GM19438 (cell line): ENCODE measurements at regions not wholly inside any gene's neighbourhood (a gene's known extent, or its start where the extent isn't known, plus 50 kb on each side); places are given as distances from the start of the nearest gene placed in this dataset.

Source experiments
- ATAC-seq: cut with Tn5 transposase; IDR thresholded peaks from one replicate; pipeline ENCODE4 v1.9.1; 2021; ENCODE audit warnings: low read depth; ENCODE audit not compliant: unreplicated experiment

- ATAC-seq, result no peak
These were observed 753.3 kb downstream of the NXPH1 start for GRCh38 chr7:9186730-9187129.

GRCh38 chr7:9189703-9190102 lies 756.3 kb downstream of the NXPH1 start:
- ATAC-seq, result no peak

- no peak for ATAC-seq
These were observed 759.6 kb downstream of the NXPH1 start for GRCh38 chr7:9192969-9193368.

GRCh38 chr7:9200626-9201025 lies 767.2 kb downstream of the NXPH1 start:
- no peak for ATAC-seq

- no peak for ATAC-seq
These were observed 768.5 kb downstream of the NXPH1 start for GRCh38 chr7:9201928-9202327.

- no peak for ATAC-seq
These were observed 771.2 kb downstream of the NXPH1 start for GRCh38 chr7:9204571-9204970.

GRCh38 chr7:9210114-9210513 lies 776.7 kb downstream of the NXPH1 start:
- ATAC-seq, result no peak

- no peak for ATAC-seq
These were observed 783.8 kb downstream of the NXPH1 start for GRCh38 chr7:9217204-9217603.

- no peak for ATAC-seq
These were observed 793.1 kb downstream of the NXPH1 start for GRCh38 chr7:9226500-9226899.

- no peak for ATAC-seq
These were observed 798.3 kb downstream of the NXPH1 start for GRCh38 chr7:9231630-9232121.

- no peak for ATAC-seq
These were observed 806.6 kb downstream of the NXPH1 start for GRCh38 chr7:9240001-9240400.

GRCh38 chr7:9241826-9242225 lies 808.4 kb downstream of the NXPH1 start:
- ATAC-seq, result no peak

- ATAC-seq, result no peak
These were observed 809.2 kb downstream of the NXPH1 start for GRCh38 chr7:9242636-9243035.

GRCh38 chr7:9250876-9251275 lies 817.5 kb downstream of the NXPH1 start:
- no peak for ATAC-seq

- ATAC-seq, result no peak
These were observed 831.0 kb downstream of the NXPH1 start for GRCh38 chr7:9264395-9264794.

GRCh38 chr7:9280088-9280487 lies 846.7 kb downstream of the NXPH1 start:
- ATAC-seq, result no peak

GRCh38 chr7:9283246-9283645 lies 849.8 kb downstream of the NXPH1 start:
- no peak for ATAC-seq

GRCh38 chr7:9302436-9302835 lies 869.0 kb downstream of the NXPH1 start:
- ATAC-seq, result no peak

- no peak for ATAC-seq
These were observed 873.7 kb downstream of the NXPH1 start for GRCh38 chr7:9307131-9307530.

GRCh38 chr7:9324513-9324912 lies 891.1 kb downstream of the NXPH1 start:
- ATAC-seq, result no peak

GRCh38 chr7:9328296-9328695 lies 894.9 kb downstream of the NXPH1 start:
- no peak for ATAC-seq

GRCh38 chr7:9349625-9350024 lies 916.2 kb downstream of the NXPH1 start:
- no peak for ATAC-seq

- ATAC-seq, result no peak
These were observed 957.8 kb downstream of the NXPH1 start for GRCh38 chr7:9391221-9391620.
